ENCODE measurements at regions not wholly inside any gene's neighbourhood (a gene's known extent, or its start where the extent isn't known, plus 50 kb on each side); places are given as distances from the start of the nearest gene placed in this dataset.

GRCh38 chr11:130769782-130770535 is 146.3 kb downstream of the SNX19 start:
- H3K4me1 Mint-ChIP-seq (ENCODE audit: low read depth): peaks cover 2% of the 10 kb centered on the region
- DNase-seq: no peak
- no peak overlapping the region for H3K4me3 Mint-ChIP-seq
- H3K27me3 Mint-ChIP-seq: no peaks in the 10 kb centered on the region
- CTCF ChIA-PET: no interaction called here
- no peaks in the 10 kb centered on the region for H3K36me3 Mint-ChIP-seq
- POLR2A ChIA-PET: no interaction called here
- H3K9me3 Mint-ChIP-seq: no peaks in the 10 kb centered on the region
- intact Hi-C loops (cut with micrococcal nuclease): no loop called here
- H3K27ac Mint-ChIP-seq: no peak overlapping the region

GRCh38 chr11:130771708-130772107 is 144.6 kb downstream of the SNX19 start:
- no peaks in the 10 kb centered on the region for H3K9me3 Mint-ChIP-seq
- no peak overlapping the region for H3K4me3 Mint-ChIP-seq
- intact Hi-C loops (cut with micrococcal nuclease): no loop called here
- H3K36me3 Mint-ChIP-seq: no peaks in the 10 kb centered on the region
- POLR2A ChIA-PET: no interaction called here
- H3K4me1 Mint-ChIP-seq (ENCODE audit: low read depth): no peaks in the 10 kb centered on the region
- no peak overlapping the region for H3K27ac Mint-ChIP-seq
- CTCF ChIA-PET: no interaction called here
- DNase-seq: no peak
- H3K27me3 Mint-ChIP-seq: no peaks in the 10 kb centered on the region

- ChIA-PET CTCF (no interaction called here), POLR2A (no interaction called here)
- intact Hi-C loops (cut with micrococcal nuclease): no loop called here
- Mint-ChIP-seq H3K27ac (no peak overlapping the region), H3K4me3 (no peak overlapping the region), H3K36me3 (no peaks in the 10 kb centered on the region), H3K9me3 (no peaks in the 10 kb centered on the region), H3K27me3 (no peaks in the 10 kb centered on the region), H3K4me1 (ENCODE audit: low read depth) (no peaks in the 10 kb centered on the region)
- no peak for DNase-seq
These were observed 143.7 kb downstream of the SNX19 start for GRCh38 chr11:130772266-130773227.

- Mint-ChIP-seq H3K27ac (no peak overlapping the region), H3K9me3 (no peaks in the 10 kb centered on the region), H3K4me1 (ENCODE audit: low read depth) (no peaks in the 10 kb centered on the region), H3K4me3 (no peak overlapping the region), H3K36me3 (no peaks in the 10 kb centered on the region), H3K27me3 (no peaks in the 10 kb centered on the region)
- no peak for DNase-seq
- CTCF ChIA-PET: no interaction called here
- intact Hi-C loops (cut with micrococcal nuclease): no loop called here
- POLR2A ChIA-PET: no interaction called here
These were observed 142.9 kb downstream of the SNX19 start for GRCh38 chr11:130773244-130773820.

- CTCF ChIA-PET: no interaction called here
- DNase-seq: no peak
- H3K27me3 Mint-ChIP-seq: no peaks in the 10 kb centered on the region
- POLR2A ChIA-PET: no interaction called here
- no peak overlapping the region for H3K27ac Mint-ChIP-seq
- H3K9me3 Mint-ChIP-seq: no peaks in the 10 kb centered on the region
- H3K4me3 Mint-ChIP-seq: no peak overlapping the region
- H3K36me3 Mint-ChIP-seq: no peaks in the 10 kb centered on the region
- intact Hi-C loops (cut with micrococcal nuclease): no loop called here
- H3K4me1 Mint-ChIP-seq (ENCODE audit: low read depth): no peaks in the 10 kb centered on the region
These were observed 141.6 kb downstream of the SNX19 start for GRCh38 chr11:130774703-130775102.

- intact Hi-C loops (cut with micrococcal nuclease): no loop called here
- CTCF ChIA-PET: no interaction called here
- H3K9me3 Mint-ChIP-seq: no peaks in the 10 kb centered on the region
- H3K27ac Mint-ChIP-seq: no peak overlapping the region
- H3K27me3 Mint-ChIP-seq: no peaks in the 10 kb centered on the region
- no peaks in the 10 kb centered on the region for H3K4me1 Mint-ChIP-seq (ENCODE audit: low read depth)
- H3K4me3 Mint-ChIP-seq: no peak overlapping the region
- DNase-seq: no peak
- POLR2A ChIA-PET: no interaction called here
- no peaks in the 10 kb centered on the region for H3K36me3 Mint-ChIP-seq
These were observed 140.8 kb downstream of the SNX19 start for GRCh38 chr11:130775306-130776060.

GRCh38 chr11:130776061-130776419 is 140.2 kb downstream of the SNX19 start:
- Mint-ChIP-seq H3K27me3 (no peaks in the 10 kb centered on the region), H3K27ac (no peak overlapping the region), H3K36me3 (no peaks in the 10 kb centered on the region), H3K4me1 (ENCODE audit: low read depth) (no peaks in the 10 kb centered on the region), H3K9me3 (no peaks in the 10 kb centered on the region), H3K4me3 (no peak overlapping the region)
- ChIA-PET CTCF (no interaction called here), POLR2A (no interaction called here)
- no peak for DNase-seq
- intact Hi-C loops (cut with micrococcal nuclease): no loop called here

- Mint-ChIP-seq H3K4me3 (no peak overlapping the region), H3K9me3 (no peaks in the 10 kb centered on the region), H3K4me1 (ENCODE audit: low read depth) (no peaks in the 10 kb centered on the region), H3K27ac (no peak overlapping the region), H3K36me3 (no peaks in the 10 kb centered on the region), H3K27me3 (no peaks in the 10 kb centered on the region)
- CTCF ChIA-PET: no interaction called here
- no peak for DNase-seq
- POLR2A ChIA-PET: no interaction called here
- intact Hi-C loops (cut with micrococcal nuclease): no loop called here
These were observed 138.3 kb downstream of the SNX19 start for GRCh38 chr11:130778026-130778425.

- Mint-ChIP-seq H3K4me3 (no peak overlapping the region), H3K9me3 (no peaks in the 10 kb centered on the region), H3K4me1 (ENCODE audit: low read depth) (no peaks in the 10 kb centered on the region), H3K27ac (no peak overlapping the region), H3K27me3 (no peaks in the 10 kb centered on the region), H3K36me3 (no peaks in the 10 kb centered on the region)
- intact Hi-C loops (cut with micrococcal nuclease): no loop called here
- POLR2A ChIA-PET: no interaction called here
- no peak for DNase-seq
- CTCF ChIA-PET: no interaction called here
These were observed 137.6 kb downstream of the SNX19 start for GRCh38 chr11:130778705-130779104.

- CTCF ChIA-PET: no interaction called here
- Mint-ChIP-seq H3K9me3 (no peaks in the 10 kb centered on the region), H3K27ac (no peak overlapping the region)
These were observed 137.0 kb downstream of the SNX19 start for GRCh38 chr11:130779267-130779666.

GRCh38 chr11:130779943-130780342 is 136.3 kb downstream of the SNX19 start:
- Mint-ChIP-seq H3K4me3 (no peak overlapping the region), H3K27me3 (peaks cover 2% of the 10 kb centered on the region), H3K27ac (no peak overlapping the region), H3K4me1 (ENCODE audit: low read depth) (no peaks in the 10 kb centered on the region), H3K9me3 (no peaks in the 10 kb centered on the region), H3K36me3 (no peaks in the 10 kb centered on the region)
- ChIA-PET CTCF (no interaction called here), POLR2A (no interaction called here)
- DNase-seq: no peak
- intact Hi-C loops (cut with micrococcal nuclease): no loop called here

More at GRCh38 chr11:130779267-130779666, 137.0 kb downstream of the SNX19 start:
- H3K27me3 Mint-ChIP-seq: peaks cover 2% of the 10 kb centered on the region
- no peaks in the 10 kb centered on the region for H3K4me1 Mint-ChIP-seq (ENCODE audit: low read depth)
- H3K36me3 Mint-ChIP-seq: no peaks in the 10 kb centered on the region
- DNase-seq: no peak
- intact Hi-C loops (cut with micrococcal nuclease): no loop called here
- no peak overlapping the region for H3K4me3 Mint-ChIP-seq
- POLR2A ChIA-PET: no interaction called here

GRCh38 chr11:130780437-130780836 is 135.8 kb downstream of the SNX19 start:
- no peak overlapping the region for H3K27ac Mint-ChIP-seq

More at GRCh38 chr11:130780437-130780836, 135.8 kb downstream of the SNX19 start:
- DNase-seq: no peak
- H3K4me1 Mint-ChIP-seq (ENCODE audit: low read depth): no peaks in the 10 kb centered on the region
- H3K36me3 Mint-ChIP-seq: no peaks in the 10 kb centered on the region
- intact Hi-C loops (cut with micrococcal nuclease): no loop called here
- no peaks in the 10 kb centered on the region for H3K9me3 Mint-ChIP-seq
- POLR2A ChIA-PET: no interaction called here
- no peak overlapping the region for H3K4me3 Mint-ChIP-seq
- peaks cover 2% of the 10 kb centered on the region for H3K27me3 Mint-ChIP-seq
- CTCF ChIA-PET: no interaction called here
